Sciatic nerve (tissue), 2 donors: ENCODE measurements at regions not wholly inside any gene's neighbourhood (a gene's known extent, or its start where the extent isn't known, plus 50 kb on each side); places are given as distances from the start of the nearest gene placed in this dataset.
"Not testable (repeated sequence)": the region's sequence is repeated elsewhere in the genome, so short reads cannot be mapped to it uniquely, and the experiment has no call there.

Experiments used
- ATAC-seq: fragments of 200-7000 bp; cut with Tn5 transposase; one replicate; pipeline ENCODE4 v1.9.1; 2020; ENCODE audit warnings: mild to moderate bottlenecking, moderate library complexity
- DNase-seq: peaks from one replicate; pipeline ENCODE4 v3.0.0-alpha.2; 2020; ENCODE audit warnings: low spot score
- intact Hi-C: fragments of 100-400 bp; cut with DNase I; formaldehyde crosslinking; loops from one replicate; pipeline ENCODE4 v1.14.2; 2022
- donor health status: DM: no; HTN: no; CAD: no.
- donor health status: DM: no; HTN: no; CAD: no.

GRCh38 chr6:6723921-6724538 lies 135.5 kb downstream of the LY86 start:
- no peak for DNase-seq

GRCh38 chr6:6724539-6725467 lies 136.3 kb downstream of the LY86 start:
- intact Hi-C loops: no loop called here
- ATAC-seq: peak; percentile 94
- peak; percentile 86 for DNase-seq

More at GRCh38 chr6:6723921-6724538, 135.5 kb downstream of the LY86 start:
- intact Hi-C loops: no loop called here
- peak; percentile 78 for ATAC-seq

- DNase-seq: no peak
- no peak for ATAC-seq
- intact Hi-C loops: no loop called here
These were observed 137.1 kb downstream of the LY86 start for GRCh38 chr6:6725468-6726209.

GRCh38 chr6:6728169-6728941 lies 139.8 kb downstream of the LY86 start:
- intact Hi-C loops: no loop called here
- DNase-seq (no peak), ATAC-seq (no peak)

GRCh38 chr6:6729971-6730370 lies 141.5 kb downstream of the LY86 start:
- intact Hi-C loops: no loop called here
- ATAC-seq: no peak

GRCh38 chr6:6730831-6731230 lies 142.3 kb downstream of the LY86 start:
- ATAC-seq (peak; percentile 53), DNase-seq (no peak)
- intact Hi-C loops: no loop called here

More at GRCh38 chr6:6729971-6730370, 141.5 kb downstream of the LY86 start:
- no peak for DNase-seq

- DNase-seq (no peak), ATAC-seq (no peak)
- intact Hi-C loops: no loop called here
These were observed 146.3 kb downstream of the LY86 start for GRCh38 chr6:6734479-6735465.

GRCh38 chr6:6736791-6737654 lies 148.5 kb downstream of the LY86 start:
- intact Hi-C loops: no loop called here
- DNase-seq (peak; percentile 83), ATAC-seq (peak; percentile 96)

GRCh38 chr6:6737671-6738070 lies 149.2 kb downstream of the LY86 start:
- ATAC-seq: peak; percentile 2
- intact Hi-C loops: no loop called here
- no peak for DNase-seq

GRCh38 chr6:6738108-6738507 lies 149.6 kb downstream of the LY86 start:
- DNase-seq (no peak), ATAC-seq (no peak)
- intact Hi-C loops: no loop called here

- ATAC-seq (no peak), DNase-seq (no peak)
- intact Hi-C loops: no loop called here
These were observed 150.6 kb downstream of the LY86 start for GRCh38 chr6:6738922-6739716.

- intact Hi-C loops: no loop called here
- no peak for DNase-seq
- ATAC-seq: no peak
These were observed 152.1 kb downstream of the LY86 start for GRCh38 chr6:6740595-6740994.

- intact Hi-C loops: no loop called here
- ATAC-seq: no peak
- DNase-seq: no peak
These were observed 152.7 kb downstream of the LY86 start for GRCh38 chr6:6741264-6741663.

GRCh38 chr6:6742535-6742934 lies 154.0 kb downstream of the LY86 start:
- no peak for DNase-seq
- no peak for ATAC-seq
- intact Hi-C loops: no loop called here

- no peak for DNase-seq
- no peak for ATAC-seq
- intact Hi-C loops: no loop called here
These were observed 156.0 kb downstream of the LY86 start for GRCh38 chr6:6744551-6744950.

- not testable (repeated sequence) for ATAC-seq, DNase-seq
These were observed 157.3 kb downstream of the LY86 start for GRCh38 chr6:6745637-6746332.

More at GRCh38 chr6:6745637-6746332, 157.3 kb downstream of the LY86 start:
- intact Hi-C loops: not testable (repeated sequence)
